ENCODE measurements at regions not wholly inside any gene's neighbourhood (a gene's known extent, or its start where the extent isn't known, plus 50 kb on each side); places are given as distances from the start of the nearest gene placed in this dataset.
"Not testable (repeated sequence)": the region's sequence is repeated elsewhere in the genome, so short reads cannot be mapped to it uniquely, and the experiment has no call there.

- no peak for DNase-seq
Measured at GRCh38 chr15:53209396-53210042, 419.4 kb upstream of the ONECUT1 start.

GRCh38 chr15:53208751-53209150 lies 418.6 kb upstream of the ONECUT1 start:
- no peak for DNase-seq

- DNase-seq = no peak
Measured at GRCh38 chr15:53203454-53203853, 413.3 kb upstream of the ONECUT1 start.

GRCh38 chr15:53202876-53203275 lies 412.7 kb upstream of the ONECUT1 start:
- DNase-seq = no peak

GRCh38 chr15:53197426-53197839 lies 407.3 kb upstream of the ONECUT1 start:
- peak; percentile 40 to 70 for DNase-seq

- DNase-seq = no peak
Measured at GRCh38 chr15:53196788-53197187, 406.7 kb upstream of the ONECUT1 start.

GRCh38 chr15:53196242-53196641 lies 406.1 kb upstream of the ONECUT1 start:
- no peak for DNase-seq

- DNase-seq = no peak
Measured at GRCh38 chr15:53193149-53193548, 403.0 kb upstream of the ONECUT1 start.

- no peak for DNase-seq
Measured at GRCh38 chr15:53189860-53190259, 399.7 kb upstream of the ONECUT1 start.

- not testable (repeated sequence) for DNase-seq
Measured at GRCh38 chr15:53183449-53183848, 393.3 kb upstream of the ONECUT1 start.

- DNase-seq = no peak
Measured at GRCh38 chr15:53171571-53171970, 381.4 kb upstream of the ONECUT1 start.

GRCh38 chr15:53166684-53167201 lies 376.6 kb upstream of the ONECUT1 start:
- DNase-seq = no peak

GRCh38 chr15:53165988-53166683 lies 376.0 kb upstream of the ONECUT1 start:
- no peak for DNase-seq

- DNase-seq = no peak
Measured at GRCh38 chr15:53160092-53160704, 370.1 kb upstream of the ONECUT1 start.

GRCh38 chr15:53159458-53159857 lies 369.3 kb upstream of the ONECUT1 start:
- DNase-seq = no peak

- DNase-seq = no peak
Measured at GRCh38 chr15:53158995-53159394, 368.9 kb upstream of the ONECUT1 start.

GRCh38 chr15:53133255-53133850 lies 343.2 kb upstream of the ONECUT1 start:
- no peak for DNase-seq

- DNase-seq = no peak
Measured at GRCh38 chr15:53130943-53131342, 340.8 kb upstream of the ONECUT1 start.

- no peak for DNase-seq
Measured at GRCh38 chr15:53129121-53129904, 339.2 kb upstream of the ONECUT1 start.

- no peak for DNase-seq
Measured at GRCh38 chr15:53128652-53129051, 338.5 kb upstream of the ONECUT1 start.

GRCh38 chr15:53126144-53126543 lies 336.0 kb upstream of the ONECUT1 start:
- no peak for DNase-seq

- no peak for DNase-seq
Measured at GRCh38 chr15:53122818-53123217, 332.7 kb upstream of the ONECUT1 start.

- DNase-seq = not testable (repeated sequence)
Measured at GRCh38 chr15:53116915-53117314, 326.8 kb upstream of the ONECUT1 start.
